ENCODE measurements at regions not wholly inside any gene's neighbourhood (a gene's known extent, or its start where the extent isn't known, plus 50 kb on each side); places are given as distances from the start of the nearest gene placed in this dataset.
A peak's percentile ranks its signal among the peaks of the same experiment; 100 is the strongest.

GRCh38 chr2:158743879-158744278, 51.2 kb upstream of the DAPL1 start:
- Histone ChIP-seq H3K4me3 (ENCODE audit: severe bottlenecking) (no peak overlapping the region), H3K27ac (ENCODE audit: poor library complexity, severe bottlenecking) (no peak overlapping the region), H3K27me3 (ENCODE audit: insufficient read depth, poor library complexity, severe bottlenecking) (no peaks in the 10 kb centered on the region), H3K4me1 (ENCODE audit: insufficient read depth, poor library complexity, severe bottlenecking) (no peaks in the 10 kb centered on the region), H3K9me3 (ENCODE audit: severe bottlenecking) (no peaks in the 10 kb centered on the region), H3K36me3 (ENCODE audit: low read depth) (no peaks in the 10 kb centered on the region)
- ATAC-seq (ENCODE audit: low read depth) (no peak), DNase-seq (ENCODE audit: low spot score) (no peak)
- TF ChIP-seq, protein P1, sequence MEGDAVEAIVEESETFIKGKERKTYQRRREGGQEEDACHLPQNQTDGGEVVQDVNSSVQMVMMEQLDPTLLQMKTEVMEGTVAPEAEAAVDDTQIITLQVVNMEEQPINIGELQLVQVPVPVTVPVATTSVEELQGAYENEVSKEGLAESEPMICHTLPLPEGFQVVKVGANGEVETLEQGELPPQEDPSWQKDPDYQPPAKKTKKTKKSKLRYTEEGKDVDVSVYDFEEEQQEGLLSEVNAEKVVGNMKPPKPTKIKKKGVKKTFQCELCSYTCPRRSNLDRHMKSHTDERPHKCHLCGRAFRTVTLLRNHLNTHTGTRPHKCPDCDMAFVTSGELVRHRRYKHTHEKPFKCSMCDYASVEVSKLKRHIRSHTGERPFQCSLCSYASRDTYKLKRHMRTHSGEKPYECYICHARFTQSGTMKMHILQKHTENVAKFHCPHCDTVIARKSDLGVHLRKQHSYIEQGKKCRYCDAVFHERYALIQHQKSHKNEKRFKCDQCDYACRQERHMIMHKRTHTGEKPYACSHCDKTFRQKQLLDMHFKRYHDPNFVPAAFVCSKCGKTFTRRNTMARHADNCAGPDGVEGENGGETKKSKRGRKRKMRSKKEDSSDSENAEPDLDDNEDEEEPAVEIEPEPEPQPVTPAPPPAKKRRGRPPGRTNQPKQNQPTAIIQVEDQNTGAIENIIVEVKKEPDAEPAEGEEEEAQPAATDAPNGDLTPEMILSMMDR (IDR thresholded peaks at IDR 0.05; ENCODE audit: poor library complexity, severe bottlenecking): no peak

DNA sequence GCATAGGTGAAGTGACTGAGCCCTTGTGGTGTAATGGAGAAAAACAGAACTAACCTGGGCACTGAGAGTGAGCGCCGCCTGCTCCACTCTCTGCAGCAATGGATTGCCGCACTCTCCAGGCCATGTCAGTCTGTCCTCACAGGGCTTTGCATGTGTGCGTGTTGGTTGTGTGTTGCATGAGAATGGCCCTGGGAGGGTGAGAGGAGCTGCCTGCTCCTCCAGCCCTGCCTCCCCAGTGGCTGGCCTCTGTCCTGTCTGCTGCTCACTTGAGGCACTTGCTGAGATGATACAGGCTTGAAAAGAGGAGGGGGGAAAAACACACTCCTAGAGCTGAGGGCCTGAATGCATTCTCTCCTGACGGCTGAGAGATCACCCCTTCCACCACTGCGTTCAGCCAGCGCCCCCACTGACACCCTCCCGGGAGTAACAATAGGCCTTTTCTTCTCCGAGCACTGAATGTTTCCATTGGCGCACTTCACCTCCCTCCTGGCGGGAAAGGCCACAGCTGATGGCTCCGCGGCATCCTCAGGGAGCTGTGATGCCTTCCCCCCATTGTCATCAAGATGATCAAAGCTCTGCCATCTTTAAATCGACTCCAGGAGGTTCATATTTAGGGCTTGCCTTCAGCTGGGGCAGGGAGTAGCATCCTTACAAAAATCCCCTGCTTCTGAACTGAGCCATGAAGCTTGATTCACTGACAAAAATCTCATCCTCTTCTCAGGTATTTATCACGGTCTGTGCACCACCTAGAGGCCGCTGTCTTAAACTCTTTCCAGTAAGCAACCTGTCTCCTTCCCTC, 49.9 kb upstream of the DAPL1 start:
- Histone ChIP-seq H3K36me3 (ENCODE audit: low read depth) (no peaks in the 10 kb centered on the region), H3K9me3 (ENCODE audit: severe bottlenecking) (no peaks in the 10 kb centered on the region), H3K4me1 (ENCODE audit: insufficient read depth, poor library complexity, severe bottlenecking) (no peaks in the 10 kb centered on the region), H3K27me3 (ENCODE audit: insufficient read depth, poor library complexity, severe bottlenecking) (no peaks in the 10 kb centered on the region), H3K4me3 (ENCODE audit: severe bottlenecking) (no peak overlapping the region), H3K27ac (ENCODE audit: poor library complexity, severe bottlenecking) (no peak overlapping the region)
- ATAC-seq (ENCODE audit: low read depth) (peak; percentile 80), DNase-seq (ENCODE audit: low spot score) (no peak)
- TF ChIP-seq, protein P1 (IDR thresholded peaks at IDR 0.05; ENCODE audit: poor library complexity, severe bottlenecking): peak; percentile 79

Measured in RWPE2 (cell line).